NB4 (cell line): ENCODE measurements at regions not wholly inside any gene's neighbourhood (a gene's known extent, or its start where the extent isn't known, plus 50 kb on each side); places are given as distances from the start of the nearest gene placed in this dataset.
"Not testable (repeated sequence)": the region's sequence is repeated elsewhere in the genome, so short reads cannot be mapped to it uniquely, and the experiment has no call there.

Experiments
- CTCF ChIP-seq: IDR thresholded peaks from one replicate; pipeline ENCODE4 v1.5.1; 2012; ENCODE audit warnings: low read depth, low read length
- MAX ChIP-seq: IDR thresholded peaks from 2 replicates; pipeline ENCODE4 v1.6.1; 2011; ENCODE audit warnings: low read depth, low read length
- MYC ChIP-seq: IDR thresholded peaks from 2 replicates; pipeline ENCODE4 v1.6.1; 2011; ENCODE audit warnings: low read depth, low read length
- POLR2A ChIP-seq: IDR thresholded peaks from 2 replicates; pipeline ENCODE4 v1.6.1; 2011; ENCODE audit warnings: mild to moderate bottlenecking; ENCODE audit not compliant: insufficient read length; ENCODE audit errors: extremely low read depth

GRCh38 chr2:89885071-89885470, 1193.6 kb downstream of the RPIA start:
- TF ChIP-seq POLR2A, CTCF, MYC, MAX: not testable (repeated sequence)
